OCI-LY3 (cell line): ENCODE measurements at regions not wholly inside any gene's neighbourhood (a gene's known extent, or its start where the extent isn't known, plus 50 kb on each side); places are given as distances from the start of the nearest gene placed in this dataset.

Experiments
- H2AFZ ChIP-seq: fragments of 200-600, 300-600 bp; shearing (Covaris generic); 2 replicates; pipeline ENCODE4 v1.6.0; 2014; ENCODE audit warnings: antibody characterized with exemption, low read depth, low read length
- H3K27ac ChIP-seq: fragments of 200-600, 300-600 bp; sonication (generic); 2 replicates; pipeline ENCODE4 v1.5.1; 2014; ENCODE audit warnings: mild to moderate bottlenecking, low read length, moderate library complexity, mixed read lengths
- H3K27me3 ChIP-seq: fragments of 200-600, 300-600 bp; sonication (generic); 2 replicates; pipeline ENCODE4 v1.6.1; 2014; ENCODE audit warnings: low read depth, low read length, mixed read lengths
- H3K36me3 ChIP-seq: fragments of 200-600, 300-600 bp; sonication (generic); replicated peaks from 2 replicates; pipeline ENCODE3; 2014; ENCODE audit warnings: low read depth, low read length, mixed read lengths
- H3K4me1 ChIP-seq: fragments of 300-600, 200-600 bp; sonication (generic); 2 replicates; pipeline ENCODE4 v1.6.1; 2014; ENCODE audit warnings: low read length, mixed read lengths
- H3K4me2 ChIP-seq: fragments of 200-600, 300-600 bp; sonication (generic); 2 replicates; pipeline ENCODE4 v1.6.1; 2014; ENCODE audit warnings: low read length, mixed read lengths
- H3K4me3 ChIP-seq: fragments of 300-600, 200-600 bp; sonication (generic); 2 replicates; pipeline ENCODE4 v1.5.1; 2014; ENCODE audit warnings: antibody characterized with exemption, mild to moderate bottlenecking, low read length, moderate library complexity
- H3K79me2 ChIP-seq: fragments of 300-600, 200-600 bp; shearing (Covaris generic); 2 replicates; pipeline ENCODE4 v1.6.1; 2014; ENCODE audit warnings: mild to moderate bottlenecking, low read length, mixed read lengths
- H3K9ac ChIP-seq: fragments of 300-600, 200-600 bp; shearing (Covaris generic); 2 replicates; pipeline ENCODE4 v1.6.0; 2014; ENCODE audit warnings: mild to moderate bottlenecking, low read length, moderate library complexity
- H3K9me3 ChIP-seq: fragments of 200-600, 300-600 bp; shearing (Covaris generic); 2 replicates; pipeline ENCODE4 v1.6.1; 2014; ENCODE audit warnings: low read length, mixed read lengths; ENCODE audit not compliant: insufficient read depth
- H4K20me1 ChIP-seq: fragments of 200-600, 300-600 bp; sonication (generic); 2 replicates; pipeline ENCODE4 v1.6.1; 2016; ENCODE audit warnings: low read length, mixed read lengths; ENCODE audit not compliant: insufficient read depth
- CTCF ChIP-seq: fragments of 200-600, 300-600 bp; sonication (generic); IDR thresholded peaks from 2 replicates; pipeline ENCODE4 v1.5.1; 2014; ENCODE audit warnings: antibody characterized with exemption, low read length, low read depth
- EZH2phosphoT487 ChIP-seq: fragments of 200-600 bp; shearing (Covaris generic); IDR thresholded peaks from 2 replicates; pipeline ENCODE4 v1.6.1; 2018; ENCODE audit warnings: antibody characterized with exemption, mixed run types, low read depth

GRCh38 chr4:81919810-81920209 lies 448.1 kb upstream of the RASGEF1B start:
- TF ChIP-seq CTCF (peak; percentile 65), EZH2phosphoT487 (no peak)
- Histone ChIP-seq H3K4me3 (no peak overlapping the region), H3K79me2 (no peaks in the 10 kb centered on the region), H3K4me2 (no peak overlapping the region), H3K36me3 (no peaks in the 10 kb centered on the region), H2AFZ (no peak overlapping the region), H3K9me3 (no peaks in the 10 kb centered on the region), H3K27ac (no peak overlapping the region), H3K9ac (no peak overlapping the region), H3K4me1 (peaks cover 30% of the 10 kb centered on the region), H3K27me3 (0 out of 2 replicates have a peak, but pooled peaks cover 12% of the 10 kb centered on the region), H4K20me1 (no peaks in the 10 kb centered on the region)

GRCh38 chr4:81919223-81919622 lies 447.5 kb upstream of the RASGEF1B start:
- Histone ChIP-seq H3K4me2 (peak overlapping the region; percentile 29), H2AFZ (no peak overlapping the region), H3K27ac (no peak overlapping the region), H3K27me3 (0 out of 2 replicates have a peak, but pooled peaks cover 12% of the 10 kb centered on the region), H3K4me3 (no peak overlapping the region), H3K9ac (no peak overlapping the region), H3K9me3 (no peaks in the 10 kb centered on the region), H3K79me2 (no peaks in the 10 kb centered on the region), H3K36me3 (no peaks in the 10 kb centered on the region), H4K20me1 (no peaks in the 10 kb centered on the region), H3K4me1 (peaks cover 36% of the 10 kb centered on the region)
- no peak for TF ChIP-seq EZH2phosphoT487
- TF ChIP-seq CTCF: peak; percentile 51

GRCh38 chr4:81915430-81915829 lies 443.7 kb upstream of the RASGEF1B start:
- no peak overlapping the region for H3K9ac ChIP-seq
- no peaks in the 10 kb centered on the region for H4K20me1 ChIP-seq
- TF ChIP-seq EZH2phosphoT487 (no peak), CTCF (no peak)
- H3K27me3 ChIP-seq: 0 out of 2 replicates have a peak, but pooled peaks cover 12% of the 10 kb centered on the region
- H3K4me1 ChIP-seq: peaks cover 46% of the 10 kb centered on the region
- H3K36me3 ChIP-seq: no peaks in the 10 kb centered on the region
- no peaks in the 10 kb centered on the region for H3K79me2 ChIP-seq
- H3K27ac ChIP-seq: no peak overlapping the region
- no peak overlapping the region for H3K4me3 ChIP-seq
- H2AFZ ChIP-seq: no peak overlapping the region
- H3K9me3 ChIP-seq: no peaks in the 10 kb centered on the region
- H3K4me2 ChIP-seq: no peak overlapping the region

- H2AFZ ChIP-seq: no peak overlapping the region
- TF ChIP-seq EZH2phosphoT487: no peak
Measured at GRCh38 chr4:81914623-81915022, 442.9 kb upstream of the RASGEF1B start.

More at GRCh38 chr4:81914623-81915022, 442.9 kb upstream of the RASGEF1B start:
- Histone ChIP-seq H3K4me3 (peak overlapping the region; percentile 53; the same call in 1 of the 2 replicates), H3K4me2 (peak overlapping the region; percentile 61), H3K9ac (no peak overlapping the region; the same call in 1 of the 2 replicates), H4K20me1 (no peaks in the 10 kb centered on the region), H3K9me3 (no peaks in the 10 kb centered on the region), H3K79me2 (no peaks in the 10 kb centered on the region), H3K27me3 (0 out of 2 replicates have a peak, but pooled peaks cover 12% of the 10 kb centered on the region), H3K27ac (peak overlapping the region; percentile 22), H3K36me3 (no peaks in the 10 kb centered on the region), H3K4me1 (peaks cover 45% of the 10 kb centered on the region)
